HUES64 (cell line): ENCODE measurements at regions not wholly inside any gene's neighbourhood (a gene's known extent, or its start where the extent isn't known, plus 50 kb on each side); places are given as distances from the start of the nearest gene placed in this dataset.
"Not testable (repeated sequence)": the region's sequence is repeated elsewhere in the genome, so short reads cannot be mapped to it uniquely, and the experiment has no call there.

ENCODE experiments used
- H3K27ac ChIP-seq: 2 replicates; pipeline ENCODE4 v1.7.0; 2013; ENCODE audit warnings: low read depth, low read length, inconsistent platforms
- H3K27me3 ChIP-seq: 2 replicates; pipeline ENCODE4 v1.6.1; 2013; ENCODE audit warnings: mild to moderate bottlenecking, low read length; ENCODE audit not compliant: insufficient read depth
- H3K36me3 ChIP-seq: 2 replicates; pipeline ENCODE4 v1.6.1; 2013; ENCODE audit warnings: mild to moderate bottlenecking, low read length; ENCODE audit not compliant: insufficient read depth
- H3K4me1 ChIP-seq: 2 replicates; pipeline ENCODE4 v1.6.1; 2013; ENCODE audit warnings: mild to moderate bottlenecking, low read length, moderate library complexity; ENCODE audit not compliant: insufficient read depth
- H3K4me3 ChIP-seq: 2 replicates; pipeline ENCODE4 v1.5.1; 2013; ENCODE audit warnings: mild to moderate bottlenecking, low read length, moderate library complexity
- H3K9ac ChIP-seq: 2 replicates; pipeline ENCODE4 v1.6.1; 2013; ENCODE audit warnings: mild to moderate bottlenecking, low read depth, low read length
- H3K9me3 ChIP-seq: 2 replicates; pipeline ENCODE4 v1.6.1; 2013; ENCODE audit warnings: low read depth, low read length; ENCODE audit not compliant: insufficient read depth
- WGBS: fragments of 150-250, 120-280 bp; methylation state at CpG from one replicate; pipeline ENCODE4 v1.1.7; 2013; ENCODE audit warnings: missing lambda C conversion rate; 5-methylcytosine and 5-hydroxymethylcytosine counted together

DNA sequence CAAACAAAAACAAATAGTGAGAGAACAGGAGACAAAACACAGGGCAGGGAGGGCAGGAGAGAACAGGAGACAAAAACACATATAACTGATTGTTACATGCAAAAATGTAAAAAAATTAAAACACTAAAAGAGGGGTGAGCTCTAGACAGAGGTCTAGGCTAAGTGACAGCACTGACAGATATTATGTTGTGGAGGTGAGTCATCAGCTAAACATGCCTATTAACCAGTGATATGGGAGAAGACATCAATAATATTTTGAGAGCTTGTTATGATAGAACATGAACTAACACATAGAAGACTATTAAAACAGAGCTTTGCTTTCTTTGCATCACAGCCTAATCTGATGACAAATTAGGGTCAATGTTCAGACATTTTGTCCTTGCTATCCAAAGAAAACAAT lies 972.7 kb downstream of the PRIM2 start:
- Histone ChIP-seq H3K27ac (no peak overlapping the region), H3K9me3 (peaks cover 75% of the 10 kb centered on the region), H3K4me1 (no peaks in the 10 kb centered on the region), H3K27me3 (no peaks in the 10 kb centered on the region), H3K36me3 (no peaks in the 10 kb centered on the region), H3K9ac (no peak overlapping the region), H3K4me3 (no peak overlapping the region)

DNA sequence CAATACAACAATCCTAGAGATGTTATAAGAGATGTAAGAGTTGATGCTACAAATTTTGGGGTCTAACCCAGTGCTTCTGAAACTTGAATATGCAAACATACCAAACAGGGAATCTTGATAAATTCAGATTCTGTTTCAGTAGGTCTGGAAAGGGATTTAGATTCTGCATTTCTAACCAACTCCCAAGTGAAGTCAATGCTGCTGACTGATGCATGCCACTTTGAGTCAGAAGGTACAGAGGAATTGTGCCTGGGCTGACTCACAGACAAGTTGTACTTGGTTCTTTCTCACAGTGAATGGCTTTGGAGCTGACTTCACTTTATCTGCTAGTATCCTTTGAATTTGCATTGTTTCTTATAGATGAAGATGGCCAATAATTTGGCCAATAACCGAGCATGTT lies 973.9 kb downstream of the PRIM2 start:
- H3K27ac ChIP-seq, H3K4me1 ChIP-seq, H3K27me3 ChIP-seq, H3K36me3 ChIP-seq, H3K4me3 ChIP-seq, H3K9ac ChIP-seq: not testable (repeated sequence)
- peaks cover 70% of the 10 kb centered on the region for H3K9me3 ChIP-seq
- WGBS, result 44% methylated on average over 1 of the region's 1 CpG

- H3K36me3 ChIP-seq, H3K27ac ChIP-seq, H3K9ac ChIP-seq, H3K4me1 ChIP-seq, H3K4me3 ChIP-seq, H3K27me3 ChIP-seq: not testable (repeated sequence)
- H3K9me3 ChIP-seq, result peaks cover 52% of the 10 kb centered on the region
Observed at GRCh38 chr6:58307901-58308300, 990.5 kb downstream of the PRIM2 start.

GRCh38 chr6:58332108-58332507 lies 1014.7 kb downstream of the PRIM2 start:
- not testable (repeated sequence) for H3K9ac ChIP-seq, H3K36me3 ChIP-seq

GRCh38 chr6:58342287-58342686 lies 1024.9 kb downstream of the PRIM2 start:
- peaks cover 35% of the 10 kb centered on the region for H3K9me3 ChIP-seq
- 79% methylated on average over 5 of the region's 5 CpGs for WGBS
- H3K27me3 ChIP-seq, H3K27ac ChIP-seq, H3K4me1 ChIP-seq, H3K4me3 ChIP-seq, H3K36me3 ChIP-seq, H3K9ac ChIP-seq: not testable (repeated sequence)

More at GRCh38 chr6:58332108-58332507, 1014.7 kb downstream of the PRIM2 start:
- H3K27me3 ChIP-seq, H3K27ac ChIP-seq, H3K4me3 ChIP-seq, H3K4me1 ChIP-seq: not testable (repeated sequence)
- H3K9me3 ChIP-seq, result peaks cover 54% of the 10 kb centered on the region

GRCh38 chr6:58347534-58347933 lies 1030.1 kb downstream of the PRIM2 start:
- peaks cover 59% of the 10 kb centered on the region for H3K9me3 ChIP-seq
- not testable (repeated sequence) for H3K36me3 ChIP-seq, H3K4me3 ChIP-seq, H3K27ac ChIP-seq, H3K27me3 ChIP-seq, H3K9ac ChIP-seq, H3K4me1 ChIP-seq
- WGBS, result 100% methylated on average over 1 of the region's 2 CpGs

DNA sequence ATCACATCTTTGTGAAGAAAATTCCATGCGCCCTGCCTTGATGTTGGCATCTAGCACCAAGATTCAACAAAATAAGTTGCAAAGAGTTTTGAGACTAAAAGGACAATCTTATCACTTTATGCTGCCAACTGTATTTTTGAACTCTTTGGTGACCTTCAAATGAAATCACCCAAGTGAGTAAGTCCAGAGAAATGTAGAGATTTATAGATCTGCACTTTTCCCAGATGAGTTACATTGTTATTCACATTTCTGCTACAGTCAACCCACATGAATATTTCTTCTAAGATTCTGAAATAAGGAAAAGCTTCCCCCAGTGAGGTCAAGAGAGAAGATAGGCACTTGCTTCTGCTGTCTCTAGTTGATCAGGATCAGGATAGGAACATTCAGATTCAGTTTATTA lies 1034.2 kb downstream of the PRIM2 start:
- H3K9ac ChIP-seq, H3K4me3 ChIP-seq, H3K36me3 ChIP-seq, H3K4me1 ChIP-seq, H3K27me3 ChIP-seq, H3K27ac ChIP-seq: not testable (repeated sequence)
- WGBS, result 95% methylated on average over 1 of the region's 1 CpG
- peaks cover 72% of the 10 kb centered on the region for H3K9me3 ChIP-seq

DNA sequence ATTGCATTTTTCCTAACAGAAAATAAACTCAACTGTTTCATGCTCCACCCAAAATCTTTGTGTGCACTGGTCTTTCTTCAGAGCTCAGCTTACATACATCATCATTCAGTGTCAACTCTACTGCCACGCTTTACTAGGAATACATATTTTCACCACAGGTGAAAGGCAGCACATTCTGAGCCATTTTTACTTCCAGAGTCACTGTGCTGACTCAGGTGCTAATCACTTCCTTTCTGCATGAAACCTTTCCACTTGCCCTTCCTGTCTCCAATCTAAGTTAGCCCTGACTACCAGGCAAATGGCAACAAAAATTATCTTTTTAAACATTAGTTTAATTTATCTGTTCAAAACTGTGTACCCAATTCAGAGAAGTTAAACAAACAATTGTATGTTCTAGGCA lies 1041.0 kb downstream of the PRIM2 start:
- H3K27ac ChIP-seq, H3K36me3 ChIP-seq, H3K9ac ChIP-seq, H3K4me1 ChIP-seq, H3K4me3 ChIP-seq, H3K27me3 ChIP-seq: not testable (repeated sequence)
- peaks cover 66% of the 10 kb centered on the region for H3K9me3 ChIP-seq
- 49% methylated on average over 1 of the region's 1 CpG for WGBS

DNA sequence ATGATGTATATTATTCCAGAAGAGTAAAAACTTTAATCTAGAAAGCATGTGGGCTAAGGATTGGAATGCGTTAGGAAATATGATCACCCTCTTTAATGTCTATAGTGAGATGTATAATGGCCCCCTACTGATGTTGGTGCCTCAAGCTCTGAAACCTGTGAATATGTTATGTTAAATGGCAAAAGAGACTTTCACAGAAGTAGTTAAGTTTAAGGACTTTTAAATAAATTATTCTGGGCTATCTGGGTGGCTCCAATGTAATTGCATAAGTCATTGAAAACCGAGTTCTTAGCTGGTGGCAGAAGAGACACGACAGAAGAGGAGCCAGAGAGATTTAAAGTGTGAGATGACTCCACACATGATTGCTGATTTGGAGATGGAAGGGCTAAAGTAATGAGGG lies 1048.4 kb downstream of the PRIM2 start:
- 55% methylated on average over 3 of the region's 3 CpGs for WGBS
- H3K36me3 ChIP-seq, H3K4me3 ChIP-seq, H3K27me3 ChIP-seq, H3K4me1 ChIP-seq, H3K27ac ChIP-seq, H3K9ac ChIP-seq: not testable (repeated sequence)
- H3K9me3 ChIP-seq, result peaks cover 56% of the 10 kb centered on the region

DNA sequence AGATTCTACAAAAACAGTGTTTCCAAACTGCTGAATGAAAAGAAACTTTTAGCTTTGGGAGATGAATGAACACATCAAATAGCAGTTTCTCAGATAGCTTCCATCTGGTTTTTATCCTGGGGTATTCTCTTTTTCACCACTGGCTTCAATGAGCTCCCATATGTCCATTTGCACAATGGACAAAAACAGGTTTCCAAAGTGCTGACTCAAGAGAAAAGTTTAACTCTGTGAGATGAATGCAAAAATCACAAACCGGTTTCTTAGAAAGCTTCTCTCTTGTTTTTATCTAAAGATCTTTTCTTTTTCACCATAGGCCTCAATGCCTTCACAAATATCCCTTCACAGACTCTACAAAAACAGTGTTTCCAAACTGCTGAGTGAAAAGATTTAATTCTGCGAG lies 1089.2 kb downstream of the PRIM2 start:
- peaks cover 71% of the 10 kb centered on the region for H3K9me3 ChIP-seq
- H3K36me3 ChIP-seq, H3K27ac ChIP-seq, H3K4me3 ChIP-seq, H3K9ac ChIP-seq, H3K27me3 ChIP-seq, H3K4me1 ChIP-seq: not testable (repeated sequence)
- 78% methylated on average over 2 of the region's 2 CpGs for WGBS

DNA sequence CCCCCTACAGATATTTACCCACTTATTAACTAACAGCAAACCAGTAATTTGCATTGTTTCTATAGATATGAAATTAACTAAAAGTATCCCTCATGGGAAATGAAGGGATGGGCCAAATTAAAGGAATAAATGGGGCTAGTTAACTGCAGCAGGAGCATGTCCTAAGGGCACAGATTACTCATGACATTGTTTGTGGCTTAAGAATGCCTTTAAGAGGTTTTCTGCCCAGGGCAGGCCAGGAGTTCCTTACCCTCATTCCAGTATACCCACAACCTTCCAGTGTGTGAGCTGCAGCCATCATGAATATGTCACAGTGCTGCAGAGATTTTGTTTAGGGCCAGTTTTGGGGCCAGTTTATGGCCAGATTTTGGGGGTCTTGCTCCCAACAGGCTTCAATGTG lies 1101.9 kb downstream of the PRIM2 start:
- no peak overlapping the region for H3K4me3 ChIP-seq
- H3K36me3 ChIP-seq, result no peaks in the 10 kb centered on the region
- no peaks in the 10 kb centered on the region for H3K27me3 ChIP-seq
- H3K9ac ChIP-seq, result no peak overlapping the region
- no peak overlapping the region for H3K27ac ChIP-seq
- peaks cover 62% of the 10 kb centered on the region for H3K9me3 ChIP-seq
- H3K4me1 ChIP-seq, result no peaks in the 10 kb centered on the region
